Activated naive CD8-positive, alpha-beta T cell (primary cell): ENCODE measurements at regions not wholly inside any gene's neighbourhood (a gene's known extent, or its start where the extent isn't known, plus 50 kb on each side); places are given as distances from the start of the nearest gene placed in this dataset.
"Not testable (repeated sequence)": the region's sequence is repeated elsewhere in the genome, so short reads cannot be mapped to it uniquely, and the experiment has no call there.

Source experiments
- H3K27ac Mint-ChIP-seq: one replicate; pipeline ENCODE4 v1.8.0; 2021; ENCODE audit warnings: mixed read lengths
- H3K27me3 Mint-ChIP-seq: one replicate; pipeline ENCODE4 v1.8.0; 2021; ENCODE audit warnings: mixed read lengths
- H3K36me3 Mint-ChIP-seq: one replicate; pipeline ENCODE4 v1.8.0; 2021; ENCODE audit warnings: mixed read lengths
- H3K4me1 Mint-ChIP-seq: one replicate; pipeline ENCODE4 v1.8.0; 2021; ENCODE audit warnings: low read depth, mixed read lengths
- H3K4me3 Mint-ChIP-seq: one replicate; pipeline ENCODE4 v1.8.0; 2021; ENCODE audit warnings: mild to moderate bottlenecking, mixed read lengths
- H3K9me3 Mint-ChIP-seq: one replicate; pipeline ENCODE4 v1.8.0; 2021; ENCODE audit warnings: low read depth, mixed read lengths

- Mint-ChIP-seq H3K4me3 (no peak overlapping the region), H3K27me3 (no peaks in the 10 kb centered on the region), H3K9me3 (peaks cover 7% of the 10 kb centered on the region), H3K27ac (no peak overlapping the region), H3K4me1 (no peaks in the 10 kb centered on the region), H3K36me3 (no peaks in the 10 kb centered on the region)
Observed at GRCh38 chr12:97800561-97800960, 338.0 kb downstream of the RMST start.

DNA sequence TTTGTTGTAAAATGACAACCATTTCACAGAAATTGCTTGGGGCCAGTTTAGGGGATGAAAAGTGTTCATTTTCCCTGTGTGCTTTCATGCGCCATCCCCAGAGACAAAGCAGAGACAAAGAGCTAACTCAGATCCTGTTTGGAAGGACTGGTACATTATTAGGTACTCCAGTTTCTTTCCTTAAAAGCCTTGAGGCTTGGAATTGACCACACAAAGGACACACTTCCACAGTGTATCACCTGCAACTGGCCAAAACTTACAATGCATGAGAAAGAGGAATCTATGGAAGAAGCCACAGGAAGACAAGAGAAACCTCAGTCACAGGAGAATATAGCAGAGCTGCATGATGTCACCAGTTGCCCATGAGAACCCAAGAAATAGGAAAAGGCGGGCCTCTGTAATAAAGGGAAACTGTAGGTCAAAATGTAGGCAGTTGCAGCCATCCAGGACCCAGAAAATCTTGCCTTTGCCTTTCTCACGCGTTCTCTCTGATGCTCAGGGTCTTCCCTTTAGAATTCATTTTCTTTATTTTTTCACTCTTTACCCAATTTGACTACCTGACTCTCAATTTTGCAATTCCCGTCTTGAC lies 339.0 kb downstream of the RMST start:
- H3K9me3 Mint-ChIP-seq: peaks cover 6% of the 10 kb centered on the region
- H3K36me3 Mint-ChIP-seq: no peaks in the 10 kb centered on the region
- H3K4me3 Mint-ChIP-seq: no peak overlapping the region
- no peak overlapping the region for H3K27ac Mint-ChIP-seq
- no peaks in the 10 kb centered on the region for H3K27me3 Mint-ChIP-seq
- no peaks in the 10 kb centered on the region for H3K4me1 Mint-ChIP-seq

DNA sequence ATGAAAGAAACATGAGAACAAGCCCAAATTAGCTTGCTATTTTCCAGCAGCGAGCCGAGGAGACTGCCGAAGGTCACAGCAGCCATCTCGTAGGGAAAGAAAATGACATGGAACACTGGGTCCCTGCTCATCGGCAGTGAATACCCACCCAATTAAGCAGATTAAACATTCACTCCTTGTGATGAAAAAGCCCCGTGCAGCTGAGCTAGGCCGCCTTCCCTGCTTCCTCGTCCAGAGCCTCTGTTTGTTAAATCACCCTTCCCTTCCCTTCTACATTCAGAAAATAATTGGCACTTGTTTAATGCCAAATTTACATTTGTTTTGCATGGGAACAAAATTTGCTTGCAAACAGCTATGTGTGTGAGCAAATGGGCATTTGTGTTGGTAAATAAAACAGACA lies 342.5 kb downstream of the RMST start:
- Mint-ChIP-seq H3K4me3 (no peak overlapping the region), H3K36me3 (no peaks in the 10 kb centered on the region), H3K27me3 (no peaks in the 10 kb centered on the region), H3K4me1 (no peaks in the 10 kb centered on the region), H3K9me3 (no peaks in the 10 kb centered on the region), H3K27ac (no peak overlapping the region)

- Mint-ChIP-seq H3K27ac (no peak overlapping the region), H3K9me3 (no peaks in the 10 kb centered on the region), H3K27me3 (no peaks in the 10 kb centered on the region), H3K36me3 (no peaks in the 10 kb centered on the region), H3K4me3 (no peak overlapping the region), H3K4me1 (no peaks in the 10 kb centered on the region)
Observed at GRCh38 chr12:97813301-97813700, 350.7 kb downstream of the RMST start.

DNA sequence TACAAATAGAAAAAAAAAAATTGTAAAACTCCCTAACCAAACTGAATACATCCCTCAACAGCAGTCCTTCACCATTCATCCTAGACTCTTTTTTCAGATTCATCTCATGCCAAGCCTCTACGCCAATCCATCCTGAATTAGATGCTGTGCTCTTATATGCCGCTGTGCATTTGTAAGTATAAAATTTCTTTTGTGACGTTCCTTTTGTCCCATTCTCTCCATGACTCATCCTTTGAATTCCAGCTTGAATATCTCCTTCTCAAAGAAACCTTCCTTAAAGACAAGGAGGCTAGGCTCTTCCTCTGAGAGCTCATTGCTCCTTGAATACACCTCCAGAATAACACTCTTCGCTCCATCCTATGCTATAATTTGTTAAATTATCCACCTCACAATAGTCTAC lies 359.2 kb downstream of the RMST start:
- Mint-ChIP-seq H3K27ac (no peak overlapping the region), H3K4me3 (no peak overlapping the region), H3K9me3 (peaks cover 3% of the 10 kb centered on the region), H3K36me3 (no peaks in the 10 kb centered on the region), H3K4me1 (no peaks in the 10 kb centered on the region), H3K27me3 (no peaks in the 10 kb centered on the region)

- Mint-ChIP-seq H3K4me1 (no peaks in the 10 kb centered on the region), H3K27ac (no peak overlapping the region), H3K9me3 (no peaks in the 10 kb centered on the region), H3K36me3 (no peaks in the 10 kb centered on the region), H3K4me3 (no peak overlapping the region), H3K27me3 (no peaks in the 10 kb centered on the region)
Observed at GRCh38 chr12:97835541-97835940, 372.9 kb downstream of the RMST start.

GRCh38 chr12:97837401-97837800 lies 374.8 kb downstream of the RMST start:
- Mint-ChIP-seq H3K27ac (no peak overlapping the region), H3K4me1 (no peaks in the 10 kb centered on the region), H3K9me3 (no peaks in the 10 kb centered on the region), H3K27me3 (no peaks in the 10 kb centered on the region), H3K36me3 (no peaks in the 10 kb centered on the region), H3K4me3 (no peak overlapping the region)

- Mint-ChIP-seq H3K9me3 (no peaks in the 10 kb centered on the region), H3K4me1 (no peaks in the 10 kb centered on the region), H3K36me3 (no peaks in the 10 kb centered on the region), H3K27me3 (no peaks in the 10 kb centered on the region), H3K4me3 (no peak overlapping the region), H3K27ac (no peak overlapping the region)
Observed at GRCh38 chr12:97848051-97848450, 385.4 kb downstream of the RMST start.

DNA sequence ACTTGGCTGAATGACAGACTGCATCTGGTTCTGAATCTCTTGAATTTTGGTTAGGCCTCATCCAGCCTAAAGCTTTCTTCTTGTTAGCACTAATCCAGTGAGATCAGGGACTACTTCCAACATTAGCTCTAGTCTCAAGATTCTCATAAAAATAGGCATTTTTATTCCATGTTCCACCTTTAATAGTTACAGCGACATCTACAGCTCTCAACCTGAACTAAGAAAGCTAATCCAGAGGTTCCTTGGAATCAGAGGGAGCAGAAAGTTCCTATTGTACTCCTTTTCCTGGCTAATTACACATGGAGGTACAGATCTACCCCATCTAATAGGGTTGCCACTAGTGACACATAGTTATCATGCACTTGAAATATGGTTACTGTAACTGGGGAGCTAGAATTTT lies 391.9 kb downstream of the RMST start:
- Mint-ChIP-seq H3K36me3 (no peaks in the 10 kb centered on the region), H3K27me3 (no peaks in the 10 kb centered on the region), H3K27ac (no peak overlapping the region), H3K4me1 (no peaks in the 10 kb centered on the region), H3K4me3 (no peak overlapping the region), H3K9me3 (no peaks in the 10 kb centered on the region)

GRCh38 chr12:97862072-97862471 lies 399.5 kb downstream of the RMST start:
- Mint-ChIP-seq H3K27me3 (no peaks in the 10 kb centered on the region), H3K36me3 (no peaks in the 10 kb centered on the region), H3K9me3 (peaks cover 4% of the 10 kb centered on the region), H3K27ac (no peak overlapping the region), H3K4me3 (no peak overlapping the region), H3K4me1 (no peaks in the 10 kb centered on the region)

DNA sequence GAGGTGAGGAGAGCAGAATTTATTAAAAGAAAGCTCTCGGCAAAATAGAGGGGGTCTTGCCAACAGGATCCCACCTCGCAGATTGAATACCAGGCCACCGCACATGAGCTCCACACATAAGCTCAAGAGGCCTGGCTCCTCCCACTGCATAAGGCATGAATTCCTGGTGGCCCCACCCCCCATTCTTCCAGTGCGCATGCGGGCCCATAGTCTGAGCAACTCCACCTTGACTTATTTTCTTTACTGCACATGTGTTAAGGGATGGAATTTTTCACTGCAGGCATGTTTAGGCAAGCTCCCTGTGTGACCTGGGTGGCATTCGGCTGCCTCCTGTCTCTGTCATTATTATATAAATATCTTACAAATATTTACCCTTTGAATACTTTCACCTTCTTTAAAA lies 412.5 kb downstream of the RMST start:
- Mint-ChIP-seq H3K9me3 (no peaks in the 10 kb centered on the region), H3K4me1 (no peaks in the 10 kb centered on the region), H3K27ac (no peak overlapping the region), H3K27me3 (no peaks in the 10 kb centered on the region), H3K36me3 (no peaks in the 10 kb centered on the region), H3K4me3 (no peak overlapping the region)

DNA sequence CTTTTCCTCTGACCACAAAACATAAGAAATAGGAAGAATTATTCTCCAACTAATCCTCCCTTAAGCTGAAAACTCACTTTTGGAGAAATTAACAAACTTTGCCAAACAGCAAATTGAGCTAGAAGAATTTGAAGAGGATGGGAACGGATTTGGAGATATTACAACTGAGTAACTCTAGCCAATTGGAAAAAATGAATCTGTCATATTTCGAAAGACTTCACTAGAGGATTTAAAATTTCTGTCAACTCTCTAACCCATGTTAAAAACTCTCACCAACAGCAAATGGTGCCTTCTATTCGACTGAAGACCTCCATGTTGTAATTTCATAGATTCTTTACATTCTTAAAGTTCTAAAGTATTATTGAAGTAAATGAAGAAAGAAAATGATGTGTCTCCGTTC lies 414.2 kb downstream of the RMST start:
- Mint-ChIP-seq H3K4me3 (no peak overlapping the region), H3K27ac (no peak overlapping the region), H3K9me3 (peaks cover 4% of the 10 kb centered on the region), H3K27me3 (no peaks in the 10 kb centered on the region), H3K4me1 (no peaks in the 10 kb centered on the region), H3K36me3 (no peaks in the 10 kb centered on the region)

DNA sequence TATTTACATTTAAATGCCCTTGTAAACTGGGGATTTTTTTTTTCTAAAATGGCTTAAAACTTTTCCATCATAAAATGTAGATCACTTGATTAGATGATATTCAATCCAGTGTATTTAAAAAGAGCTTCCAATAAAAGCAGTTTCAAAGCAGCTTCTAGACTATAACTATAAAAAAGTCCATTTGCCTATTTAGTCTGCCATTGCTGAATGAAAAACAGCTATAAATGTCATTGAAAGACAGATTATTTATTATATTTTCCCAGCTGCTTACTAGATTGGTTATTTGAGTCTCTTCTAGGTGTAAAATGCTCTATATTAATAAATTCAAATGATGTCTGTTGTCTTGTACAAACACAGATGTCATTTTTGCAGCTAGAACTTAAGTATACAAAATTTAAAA lies 414.8 kb downstream of the RMST start:
- Mint-ChIP-seq H3K4me1 (no peaks in the 10 kb centered on the region), H3K36me3 (no peaks in the 10 kb centered on the region), H3K27ac (no peak overlapping the region), H3K4me3 (no peak overlapping the region), H3K27me3 (no peaks in the 10 kb centered on the region), H3K9me3 (peaks cover 4% of the 10 kb centered on the region)

- Mint-ChIP-seq H3K36me3 (no peaks in the 10 kb centered on the region), H3K4me3 (no peak overlapping the region)
Observed at GRCh38 chr12:97886511-97887176, 424.0 kb downstream of the RMST start.

GRCh38 chr12:97897881-97898280 lies 435.3 kb downstream of the RMST start:
- not testable (repeated sequence) for H3K4me1 Mint-ChIP-seq, H3K27me3 Mint-ChIP-seq, H3K4me3 Mint-ChIP-seq, H3K27ac Mint-ChIP-seq, H3K36me3 Mint-ChIP-seq, H3K9me3 Mint-ChIP-seq

More at GRCh38 chr12:97886511-97887176, 424.0 kb downstream of the RMST start:
- Mint-ChIP-seq H3K4me1 (no peaks in the 10 kb centered on the region), H3K9me3 (no peaks in the 10 kb centered on the region), H3K27ac (no peak overlapping the region), H3K27me3 (no peaks in the 10 kb centered on the region)

DNA sequence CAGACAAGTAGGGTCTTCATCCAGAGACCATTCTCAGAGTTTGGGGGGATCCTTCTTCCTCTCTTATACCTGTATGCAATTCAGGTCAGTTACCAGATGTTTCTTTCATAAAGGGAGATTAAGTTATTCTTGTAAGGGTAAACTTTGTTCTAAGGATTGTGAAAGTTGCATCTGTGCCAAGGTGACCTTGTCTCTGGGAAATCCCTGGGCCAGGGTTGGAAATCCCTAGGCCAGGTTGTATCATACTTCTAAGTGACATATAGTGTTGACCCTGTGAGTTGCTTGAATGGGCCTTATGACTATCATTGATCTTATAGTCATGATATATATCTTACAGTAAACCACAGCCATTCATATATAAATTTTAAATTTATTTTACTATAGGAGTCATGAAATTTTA lies 436.9 kb downstream of the RMST start:
- no peak overlapping the region for H3K27ac Mint-ChIP-seq
- peaks cover 1% of the 10 kb centered on the region for H3K27me3 Mint-ChIP-seq
- H3K9me3 Mint-ChIP-seq: no peaks in the 10 kb centered on the region
- no peak overlapping the region for H3K4me3 Mint-ChIP-seq
- H3K4me1 Mint-ChIP-seq: no peaks in the 10 kb centered on the region
- H3K36me3 Mint-ChIP-seq: no peaks in the 10 kb centered on the region
